Left lung (tissue), 4 donors: ENCODE measurements at regions not wholly inside any gene's neighbourhood (a gene's known extent, or its start where the extent isn't known, plus 50 kb on each side); places are given as distances from the start of the nearest gene placed in this dataset.

Source experiments
- ATAC-seq: fragments of 200-7000 bp; cut with Tn5 transposase; one replicate; pipeline ENCODE4 v1.9.1; 2020; ENCODE audit warnings: moderate library complexity
- DNase-seq, 4 donors: peaks; one replicate each; pipeline ENCODE4 v3.0.0-alpha.2; 2013 to 2020
- H3K27ac ChIP-seq, 2 donors: fragments of 200-600 bp; sonication (generic) in 1 of 2; one replicate each; pipeline versions ENCODE4 v1.5.0 to v1.8.0; 2020 to 2021
- H3K27me3 ChIP-seq, 2 donors: fragments of 200-600 bp; sonication (generic) in 1 of 2; one replicate each; pipeline versions ENCODE4 v1.5.0 to v1.8.0; 2020 to 2021
- H3K36me3 ChIP-seq, 2 donors: fragments of 200-600 bp; sonication (generic) in 1 of 2; one replicate each; pipeline versions ENCODE4 v1.5.0 to v1.8.0; 2020 to 2021
- H3K4me1 ChIP-seq, 2 donors: fragments of 200-600 bp; one replicate each; pipeline ENCODE4 v1.8.0; 2021
- H3K4me3 ChIP-seq, 2 donors: fragments of 200-600 bp; sonication (generic) in 1 of 2; one replicate each; pipeline versions ENCODE4 v1.5.0 to v1.8.0; 2020 to 2021; ENCODE audit warnings: mild to moderate bottlenecking in 1 of 2
- H3K9me3 ChIP-seq, 2 donors: fragments of 200-600 bp; sonication (generic) in 1 of 2; one replicate each; pipeline versions ENCODE4 v1.5.0 to v1.8.0; 2020 to 2021
- intact Hi-C, 2 donors: fragments of 100-400 bp; cut with DNase I; formaldehyde crosslinking; loops; one replicate each; pipeline versions ENCODE4 v1.11.2 to v1.14.2; 2022
- TF ChIP-seq, protein P1 (sequence below), 2 donors: fragments of 200-600 bp; sonication (generic) in 1 of 2; IDR thresholded peaks; one replicate each; pipeline versions ENCODE4 v1.5.0 to v1.8.0; 2021; ENCODE audit warnings: antibody characterized with exemption in 2 of 2
- donor health status: DM: no; HTN: yes; CAD: no.
- donor health status: DM: no; HTN: no; CAD: no.

DNA sequence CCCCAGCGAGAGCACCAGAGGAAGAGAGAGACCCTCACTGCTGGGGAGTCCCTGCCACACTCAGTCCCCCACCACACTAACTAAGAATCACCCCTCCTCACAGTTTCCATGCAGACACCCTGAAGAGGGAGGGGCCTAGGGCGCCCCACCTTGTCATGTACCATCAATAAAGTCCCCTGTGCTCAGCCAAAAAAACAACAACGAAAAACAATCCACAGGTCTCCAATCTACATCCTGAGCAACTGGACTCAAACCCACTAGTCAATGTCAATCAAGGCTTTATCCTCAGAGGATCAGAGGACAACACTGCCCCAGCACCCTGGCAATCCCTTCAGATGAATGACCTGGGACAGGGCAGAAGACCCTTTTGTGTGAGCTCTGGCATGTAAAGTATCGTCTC, 210.1 kb upstream of the MSX2 start:
- intact Hi-C loops, result no loop called here

DNA sequence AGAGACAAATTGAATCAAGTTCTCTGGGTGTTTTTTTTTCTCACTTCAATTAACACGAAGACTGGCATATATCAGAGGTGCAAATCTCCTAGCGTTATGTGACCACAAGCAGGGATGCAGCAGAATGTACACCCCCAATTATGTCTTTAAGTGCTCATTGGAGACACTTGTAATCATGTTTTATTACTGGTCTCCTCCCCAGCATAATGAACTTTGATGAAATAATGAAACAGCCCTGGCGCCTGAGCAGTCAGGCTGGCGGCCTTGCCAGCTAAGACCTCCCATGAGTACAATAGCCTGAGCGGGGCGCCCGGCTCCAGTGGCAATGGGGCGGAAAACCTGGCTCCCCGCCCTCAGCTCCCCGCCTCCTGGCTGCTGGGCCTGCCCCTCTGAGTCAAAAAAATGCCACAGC, 209.4 kb upstream of the MSX2 start:
- Histone ChIP-seq H3K36me3 (no peaks in the 10 kb centered on the region), H3K27ac (no peak overlapping the region), H3K4me1 (no peaks in the 10 kb centered on the region), H3K9me3 (no peaks in the 10 kb centered on the region), H3K27me3 (peaks cover 0 to 83% of the 10 kb centered on the region in 2 donors), H3K4me3 (no peak overlapping the region)
- ATAC-seq, result no peak
- DNase-seq, result no peak
- TF ChIP-seq, protein P1, sequence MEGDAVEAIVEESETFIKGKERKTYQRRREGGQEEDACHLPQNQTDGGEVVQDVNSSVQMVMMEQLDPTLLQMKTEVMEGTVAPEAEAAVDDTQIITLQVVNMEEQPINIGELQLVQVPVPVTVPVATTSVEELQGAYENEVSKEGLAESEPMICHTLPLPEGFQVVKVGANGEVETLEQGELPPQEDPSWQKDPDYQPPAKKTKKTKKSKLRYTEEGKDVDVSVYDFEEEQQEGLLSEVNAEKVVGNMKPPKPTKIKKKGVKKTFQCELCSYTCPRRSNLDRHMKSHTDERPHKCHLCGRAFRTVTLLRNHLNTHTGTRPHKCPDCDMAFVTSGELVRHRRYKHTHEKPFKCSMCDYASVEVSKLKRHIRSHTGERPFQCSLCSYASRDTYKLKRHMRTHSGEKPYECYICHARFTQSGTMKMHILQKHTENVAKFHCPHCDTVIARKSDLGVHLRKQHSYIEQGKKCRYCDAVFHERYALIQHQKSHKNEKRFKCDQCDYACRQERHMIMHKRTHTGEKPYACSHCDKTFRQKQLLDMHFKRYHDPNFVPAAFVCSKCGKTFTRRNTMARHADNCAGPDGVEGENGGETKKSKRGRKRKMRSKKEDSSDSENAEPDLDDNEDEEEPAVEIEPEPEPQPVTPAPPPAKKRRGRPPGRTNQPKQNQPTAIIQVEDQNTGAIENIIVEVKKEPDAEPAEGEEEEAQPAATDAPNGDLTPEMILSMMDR (IDR thresholded peaks at IDR 0.05), result no peak
- intact Hi-C loops, result no loop called here

More for the DNA sequence above, 210.1 kb upstream of the MSX2 start:
- Histone ChIP-seq H3K9me3 (no peaks in the 10 kb centered on the region), H3K4me3 (no peak overlapping the region), H3K36me3 (no peaks in the 10 kb centered on the region), H3K27ac (no peak overlapping the region), H3K27me3 (peaks cover 0 to 83% of the 10 kb centered on the region in 2 donors), H3K4me1 (no peaks in the 10 kb centered on the region)
- TF ChIP-seq, protein P1 (IDR thresholded peaks at IDR 0.05), result no peak
- ATAC-seq, result no peak
- no peak for DNase-seq

DNA sequence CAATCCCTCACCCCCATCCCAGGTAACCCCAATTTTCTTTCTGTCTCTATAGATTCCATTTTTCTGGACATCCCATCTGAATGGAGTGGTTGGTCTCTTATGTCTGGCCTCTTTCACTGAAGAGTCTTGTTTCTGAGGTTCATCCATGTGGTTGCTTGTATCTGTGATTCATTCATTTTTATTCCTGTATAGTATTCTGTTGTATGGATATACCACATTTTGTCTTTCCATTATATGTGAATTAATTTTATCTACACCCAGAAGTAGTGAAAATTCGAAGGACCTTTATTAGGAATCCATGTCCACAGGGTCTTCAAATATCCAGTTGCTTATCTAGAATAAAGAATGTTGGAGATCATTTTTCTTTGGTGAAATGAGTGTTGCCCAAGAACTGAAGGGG, 207.6 kb upstream of the MSX2 start:
- Histone ChIP-seq H3K27me3 (peaks cover 0 to 86% of the 10 kb centered on the region in 2 donors), H3K36me3 (no peaks in the 10 kb centered on the region), H3K4me3 (no peak overlapping the region), H3K27ac (no peak overlapping the region), H3K9me3 (no peaks in the 10 kb centered on the region), H3K4me1 (no peaks in the 10 kb centered on the region)
- DNase-seq (no peak), ATAC-seq (no peak)
- TF ChIP-seq, protein P1 (IDR thresholded peaks at IDR 0.05), result no peak
- intact Hi-C loops, result no loop called here

DNA sequence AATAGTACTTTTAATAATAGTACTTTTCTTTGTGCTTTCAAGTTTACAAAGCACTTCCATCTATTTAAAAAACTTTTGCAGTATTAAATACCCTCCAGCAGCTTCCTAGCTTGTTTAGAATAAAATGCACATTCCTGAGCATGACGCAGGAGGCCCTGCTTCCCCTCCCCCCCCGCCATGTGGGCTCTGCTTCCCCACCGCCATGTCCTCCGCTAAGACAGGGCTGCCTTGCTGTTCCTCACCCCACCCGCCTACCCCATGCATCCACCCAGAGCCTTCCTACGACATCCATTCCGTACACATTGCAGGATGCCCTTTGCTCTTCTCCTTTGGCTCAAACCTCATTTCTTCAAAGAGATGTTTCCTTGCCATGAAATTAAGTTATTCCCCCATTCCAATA, 205.9 kb upstream of the MSX2 start:
- Histone ChIP-seq H3K4me1 (no peaks in the 10 kb centered on the region), H3K4me3 (no peak overlapping the region), H3K27ac (no peak overlapping the region), H3K9me3 (no peaks in the 10 kb centered on the region), H3K27me3 (peaks cover 0 to 78% of the 10 kb centered on the region in 2 donors), H3K36me3 (no peaks in the 10 kb centered on the region)
- TF ChIP-seq, protein P1 (IDR thresholded peaks at IDR 0.05), result no peak
- DNase-seq, result no peak
- ATAC-seq, result no peak
- intact Hi-C loops, result no loop called here

DNA sequence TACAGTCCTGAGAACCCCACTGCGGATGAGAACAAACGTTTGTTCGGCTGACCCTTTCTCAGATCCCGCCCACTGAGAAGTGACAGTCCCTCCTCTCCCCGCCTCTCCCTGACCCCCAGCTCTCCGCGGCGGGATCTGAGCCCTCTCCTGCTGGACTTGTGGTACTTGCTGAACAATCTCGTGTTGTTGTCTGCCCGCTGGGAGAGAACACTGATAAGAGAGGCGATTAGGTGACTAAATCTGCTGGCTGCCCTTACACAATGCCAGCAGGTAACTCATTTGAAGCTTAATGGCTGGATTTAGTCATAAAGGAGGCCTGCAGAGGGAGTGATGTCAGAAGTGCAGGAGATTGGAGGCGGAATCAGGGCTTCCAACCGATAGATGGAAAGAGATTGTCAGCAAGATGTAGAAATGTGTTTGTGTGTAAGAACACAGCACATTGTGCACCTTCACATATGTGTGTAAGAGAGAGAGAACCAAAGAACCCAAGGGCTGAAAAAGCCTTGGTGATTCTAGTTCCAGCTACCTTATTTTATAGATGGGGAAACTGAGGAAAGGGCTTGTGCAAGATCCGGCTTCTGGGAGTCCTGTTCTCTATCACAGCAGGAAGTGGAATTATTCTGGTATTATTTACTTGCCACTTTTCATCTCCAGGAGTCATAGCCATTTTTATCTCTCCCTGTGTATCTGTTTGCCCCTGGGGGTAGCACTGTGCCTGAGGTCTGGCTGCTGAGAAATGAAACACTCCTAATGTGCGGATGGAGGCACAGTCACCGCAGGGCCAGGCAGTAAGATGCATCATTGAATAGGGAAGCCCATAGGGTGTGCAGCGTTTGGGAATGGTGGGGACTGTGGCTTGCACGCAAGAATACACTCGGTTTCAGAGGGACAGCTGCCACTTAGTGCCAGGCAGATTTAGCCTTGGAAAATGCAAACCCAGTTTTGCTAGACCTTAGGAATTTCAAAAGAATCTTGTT, 203.7 kb upstream of the MSX2 start:
- DNase-seq (peak in 1 of 4 donors; percentile 17), ATAC-seq (no peak)
- H3K4me3 ChIP-seq, result no peak overlapping the region
- no peaks in the 10 kb centered on the region for H3K36me3 ChIP-seq
- no peaks in the 10 kb centered on the region for H3K4me1 ChIP-seq
- no peaks in the 10 kb centered on the region for H3K9me3 ChIP-seq
- H3K27me3 ChIP-seq, result peaks cover 0 to 62% of the 10 kb centered on the region in 2 donors
- TF ChIP-seq, protein P1 (IDR thresholded peaks at IDR 0.05), result no peak
- no peak overlapping the region for H3K27ac ChIP-seq
- intact Hi-C loops, result no loop called here
